NCI-H526 (cell line): ENCODE measurements at regions not wholly inside any gene's neighbourhood (a gene's known extent, or its start where the extent isn't known, plus 50 kb on each side); places are given as distances from the start of the nearest gene placed in this dataset.

Source experiments
- DNase-seq, 2 experiments: peaks; one replicate each; lab custom pipeline; 2025; lab: John Stamatoyannopoulos, UW

DNA sequence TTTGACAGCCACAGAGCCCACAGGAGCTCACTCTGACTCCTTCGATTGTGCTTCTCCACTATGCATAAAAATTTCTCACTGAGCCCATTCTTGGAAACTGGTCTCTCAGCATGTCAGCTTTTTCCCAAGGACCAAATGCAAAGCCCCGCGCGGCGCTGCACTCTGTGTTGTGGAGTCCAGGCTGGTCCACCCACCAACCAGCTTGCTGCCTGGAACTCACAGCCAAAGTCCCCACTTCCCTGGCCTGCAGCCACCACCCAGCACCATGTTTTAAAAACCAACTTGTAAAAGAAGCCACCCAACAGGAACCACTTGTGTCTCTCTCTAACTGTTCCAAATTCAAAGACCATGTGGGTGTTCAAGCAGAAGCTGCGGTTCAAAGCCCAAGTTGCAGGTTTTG is 124.4 kb downstream of the SPATA19 start:
- no peak for DNase-seq

- DNase-seq, result no peak
Measured at GRCh38 chr11:133719532-133720235, 125.6 kb downstream of the SPATA19 start.

DNA sequence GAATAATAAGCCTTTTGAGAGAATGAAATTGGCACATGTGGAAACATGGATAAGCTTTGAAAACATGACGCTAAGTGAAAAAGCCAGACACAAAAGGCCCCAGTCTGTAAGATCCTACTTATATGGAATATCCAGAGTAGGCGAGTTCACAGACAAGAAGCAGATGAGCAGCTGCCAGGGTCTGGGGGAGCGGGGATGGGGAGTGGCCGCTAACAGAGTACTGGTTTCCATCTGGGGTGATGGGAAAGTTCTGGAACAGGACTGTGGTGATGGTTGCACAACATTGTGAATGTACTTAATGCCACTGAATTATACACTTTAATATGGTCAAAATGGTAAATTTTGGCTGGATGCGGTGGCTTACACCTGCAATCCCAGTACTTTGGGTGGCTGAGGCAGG is 126.5 kb downstream of the SPATA19 start:
- no peak for DNase-seq

- no peak for DNase-seq
Measured at GRCh38 chr11:133718238-133718637, 127.1 kb downstream of the SPATA19 start.

- no peak for DNase-seq
Measured at GRCh38 chr11:133716602-133717001, 128.7 kb downstream of the SPATA19 start.

DNA sequence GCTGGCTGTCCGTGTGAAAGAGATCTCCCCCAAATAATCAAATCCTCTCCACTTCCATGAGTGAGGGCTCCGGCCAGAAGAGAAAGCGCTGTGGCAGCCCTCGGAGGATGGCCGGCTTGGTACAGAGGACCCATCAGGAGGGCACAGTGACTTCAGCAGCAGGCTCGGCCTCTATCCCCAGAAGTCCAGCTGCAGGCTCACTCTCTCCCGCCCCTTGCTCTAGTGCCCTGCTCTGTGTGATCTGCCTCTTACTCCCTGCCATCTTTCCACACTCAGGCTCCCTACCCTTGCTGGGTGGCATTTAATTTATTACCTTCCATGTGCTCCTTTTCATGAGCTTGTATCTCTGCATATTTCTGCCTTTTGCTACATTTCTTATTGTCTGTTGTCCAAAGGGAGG is 129.7 kb downstream of the SPATA19 start:
- no peak for DNase-seq

GRCh38 chr11:133714471-133715375 is 130.6 kb downstream of the SPATA19 start:
- DNase-seq, result no peak

- no peak for DNase-seq
Measured at GRCh38 chr11:133713844-133714243, 131.5 kb downstream of the SPATA19 start.

DNA sequence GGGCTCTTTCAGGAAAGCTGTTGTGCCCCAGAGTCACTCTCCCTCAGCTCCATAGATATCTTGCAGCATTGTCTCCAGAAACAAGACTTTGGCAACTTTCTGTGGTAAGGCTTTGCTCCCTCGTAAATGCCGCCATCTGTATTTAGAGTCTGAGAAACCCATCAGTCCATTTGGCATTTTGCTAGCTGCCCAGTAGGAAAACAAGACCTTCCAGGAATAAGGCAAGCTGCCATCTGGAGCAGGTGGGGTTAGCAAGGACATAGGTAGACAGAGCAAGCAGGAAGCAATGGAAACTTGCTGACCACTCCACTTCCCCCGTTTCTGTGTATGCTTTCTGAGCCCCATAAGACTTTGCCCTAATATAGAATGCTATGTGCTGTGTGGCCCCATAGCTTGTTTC is 131.9 kb downstream of the SPATA19 start:
- DNase-seq, result no peak

DNA sequence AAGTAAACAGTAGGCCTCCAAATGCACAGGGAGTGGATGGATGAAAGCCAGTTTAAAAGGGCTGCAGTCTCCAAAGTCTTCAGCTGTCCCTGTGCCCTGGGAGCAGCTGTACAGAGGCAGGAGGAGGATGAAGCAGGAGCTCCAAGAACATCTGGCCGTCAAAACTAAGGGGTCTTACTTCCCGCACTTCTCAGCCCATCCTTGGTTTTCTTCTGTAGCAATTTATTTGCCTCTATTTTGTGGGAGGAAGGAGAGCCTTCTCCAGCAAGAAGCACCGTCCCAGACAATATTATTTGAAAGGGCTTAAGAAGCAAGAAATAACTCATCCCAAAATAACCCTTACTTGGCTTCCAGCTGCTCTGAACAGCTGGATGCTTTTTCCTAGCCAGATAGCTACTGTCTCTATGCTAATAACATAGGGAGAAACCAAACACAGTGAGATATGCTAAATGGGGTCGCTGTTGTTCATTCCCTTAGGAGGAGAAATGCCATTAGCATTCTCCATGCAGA is 133.2 kb downstream of the SPATA19 start:
- DNase-seq, result no peak

DNA sequence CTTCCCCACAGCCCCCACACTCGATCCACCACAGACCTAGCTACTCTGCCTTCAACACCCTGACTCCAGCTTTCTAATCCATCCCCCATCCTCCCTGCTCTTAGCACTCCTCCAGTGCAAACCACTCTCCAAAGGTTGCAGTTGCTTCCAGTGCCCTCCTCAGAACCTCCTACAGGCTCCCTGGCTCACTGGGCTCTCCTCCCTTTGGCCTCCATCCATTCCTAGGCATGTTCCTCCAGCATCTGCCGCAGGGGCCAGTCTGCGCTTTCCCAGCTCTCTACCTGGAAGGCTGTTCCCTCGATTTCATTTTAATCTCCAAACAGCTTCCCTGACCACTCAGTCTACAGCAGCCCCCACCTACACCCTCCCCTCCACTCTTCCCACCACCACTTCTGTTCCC is 133.8 kb downstream of the SPATA19 start:
- no peak for DNase-seq

DNA sequence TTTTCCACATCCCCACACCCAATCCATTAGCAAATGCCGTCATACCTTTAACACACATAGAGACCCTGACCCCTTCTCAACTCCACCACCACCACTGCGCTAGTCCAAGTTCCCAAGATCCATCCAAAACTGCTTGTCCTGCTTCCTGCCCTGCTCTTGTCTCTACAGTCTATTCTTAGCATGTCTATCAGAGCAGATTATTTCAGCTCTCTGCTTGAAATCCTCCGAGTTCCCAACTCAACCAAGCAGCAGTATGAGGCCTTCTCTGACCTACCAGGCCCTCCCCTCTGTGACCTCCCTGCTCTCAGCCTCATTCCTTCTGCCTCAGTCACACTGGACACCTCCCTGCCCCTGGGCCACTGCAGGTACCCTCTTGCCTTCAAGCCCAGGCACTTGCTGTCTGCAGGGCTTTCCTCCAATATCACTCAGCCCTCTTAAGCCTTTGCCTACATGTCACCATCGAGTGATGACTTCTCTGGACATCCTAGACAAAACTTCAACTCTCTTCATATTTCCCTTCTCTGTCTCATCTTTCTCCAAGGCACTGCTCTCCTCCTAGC is 134.6 kb downstream of the SPATA19 start:
- DNase-seq, result no peak

DNA sequence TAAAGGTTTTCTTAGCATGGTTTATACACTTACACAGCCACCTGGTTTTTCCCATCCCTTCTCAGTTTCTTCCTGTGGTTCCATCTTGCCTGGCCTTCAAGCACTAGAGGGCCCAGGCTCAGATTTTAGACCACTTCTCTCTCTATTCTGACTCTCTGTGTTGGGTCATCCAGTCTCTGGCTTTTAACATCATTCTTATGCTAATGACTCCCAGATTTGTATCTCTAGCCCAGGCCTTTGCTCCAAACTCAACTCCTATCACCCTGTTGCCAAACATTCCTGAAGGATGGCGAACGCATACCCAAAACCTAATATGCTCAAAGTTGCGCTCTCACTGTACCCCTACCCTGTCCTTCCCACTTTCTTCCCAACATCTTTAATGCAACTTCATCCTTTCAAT is 135.1 kb downstream of the SPATA19 start:
- DNase-seq, result no peak

DNA sequence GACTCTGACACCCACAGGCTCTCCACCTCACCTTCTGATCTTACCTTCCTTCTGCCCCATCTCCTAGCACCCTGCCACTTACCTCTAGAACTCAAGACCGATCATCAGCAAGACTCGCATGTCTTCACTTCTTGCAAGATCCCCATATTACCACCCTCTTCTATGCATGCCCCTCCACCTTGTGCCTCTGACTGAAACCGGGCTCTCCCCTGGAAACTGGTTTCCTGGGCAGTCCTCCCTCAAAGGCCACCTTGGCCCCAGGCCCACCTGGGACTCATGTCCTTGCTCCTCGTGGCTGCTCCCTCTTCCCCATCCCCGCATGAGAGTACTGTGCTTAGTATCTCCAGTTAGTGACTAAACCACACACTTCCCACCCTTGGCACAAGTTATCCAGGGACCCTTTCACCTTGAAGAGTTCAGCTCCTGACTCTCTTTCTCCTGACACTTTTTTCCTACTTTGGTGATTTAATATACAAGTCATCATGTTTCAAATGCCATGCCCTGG is 136.7 kb downstream of the SPATA19 start:
- no peak for DNase-seq

GRCh38 chr11:133706925-133707794 is 138.2 kb downstream of the SPATA19 start:
- DNase-seq, result no peak

GRCh38 chr11:133705873-133706272 is 139.4 kb downstream of the SPATA19 start:
- no peak for DNase-seq

- DNase-seq, result no peak
Measured at GRCh38 chr11:133705074-133705648, 140.2 kb downstream of the SPATA19 start.

GRCh38 chr11:133699071-133699470 is 146.2 kb downstream of the SPATA19 start:
- DNase-seq, result no peak

- no peak for DNase-seq
Measured at GRCh38 chr11:133698654-133699053, 146.7 kb downstream of the SPATA19 start.

DNA sequence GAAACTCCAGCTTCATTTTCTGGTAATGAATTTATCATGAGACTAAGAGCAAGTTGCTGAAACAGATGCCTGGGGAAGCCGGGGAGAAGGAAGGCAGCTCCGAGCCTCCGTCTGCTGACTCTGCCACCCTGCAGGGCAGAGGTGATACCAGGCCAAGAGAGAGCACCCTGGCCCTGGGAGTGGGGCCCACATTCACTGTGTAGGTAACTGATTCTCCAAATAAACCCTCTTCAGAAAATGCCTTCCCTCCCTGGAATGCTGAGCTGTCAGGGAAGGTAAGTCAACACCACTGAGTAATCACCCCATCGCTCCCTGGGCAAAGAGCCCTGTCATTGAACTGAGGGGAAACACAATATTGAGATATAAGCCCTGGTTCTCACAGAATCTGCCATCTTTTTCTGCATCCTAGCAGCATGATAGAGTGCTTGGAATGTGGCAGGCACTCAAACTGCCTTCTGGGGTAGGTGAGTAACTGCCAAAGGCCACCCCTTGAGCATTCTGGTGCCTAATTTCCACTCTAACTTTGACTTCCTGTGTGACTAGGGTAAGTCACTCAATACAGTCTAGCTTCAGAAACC is 147.6 kb downstream of the SPATA19 start:
- no peak for DNase-seq

- DNase-seq, result no peak
Measured at GRCh38 chr11:133697161-133697560, 148.2 kb downstream of the SPATA19 start.
